GM08714 (cell line): ENCODE measurements at regions not wholly inside any gene's neighbourhood (a gene's known extent, or its start where the extent isn't known, plus 50 kb on each side); places are given as distances from the start of the nearest gene placed in this dataset.

Experiments
- H3K4me3 ChIP-seq: fragments of 200-500 bp; sonication (Bioruptor generic); 2 replicates; pipeline ENCODE4 v1.5.1; 2014; ENCODE audit warnings: mild to moderate bottlenecking, low read length, inconsistent platforms
- ZNF274 ChIP-seq: IDR thresholded peaks from 2 replicates; pipeline ENCODE4 v1.6.1; 2012; ENCODE audit warnings: mild to moderate bottlenecking, low read depth, low read length

GRCh38 chr1:87898431-87898830 lies 569.8 kb downstream of the LMO4 start:
- no peak for TF ChIP-seq ZNF274
- H3K4me3 ChIP-seq: no peak overlapping the region

GRCh38 chr1:87899017-87899416 lies 570.3 kb downstream of the LMO4 start:
- TF ChIP-seq ZNF274: no peak
- H3K4me3 ChIP-seq: no peak overlapping the region

GRCh38 chr1:87899746-87900145 lies 571.1 kb downstream of the LMO4 start:
- H3K4me3 ChIP-seq: no peak overlapping the region
- no peak for TF ChIP-seq ZNF274

- H3K4me3 ChIP-seq: no peak overlapping the region
- no peak for TF ChIP-seq ZNF274
Observed at GRCh38 chr1:87902830-87903229, 574.1 kb downstream of the LMO4 start.

GRCh38 chr1:87903242-87903641 lies 574.6 kb downstream of the LMO4 start:
- no peak for TF ChIP-seq ZNF274
- no peak overlapping the region for H3K4me3 ChIP-seq

GRCh38 chr1:87904651-87905050 lies 576.0 kb downstream of the LMO4 start:
- no peak overlapping the region for H3K4me3 ChIP-seq
- TF ChIP-seq ZNF274: no peak

GRCh38 chr1:87905651-87906050 lies 577.0 kb downstream of the LMO4 start:
- H3K4me3 ChIP-seq: no peak overlapping the region
- no peak for TF ChIP-seq ZNF274

GRCh38 chr1:87906078-87906477 lies 577.4 kb downstream of the LMO4 start:
- TF ChIP-seq ZNF274: no peak
- no peak overlapping the region for H3K4me3 ChIP-seq

- TF ChIP-seq ZNF274: no peak
- H3K4me3 ChIP-seq: no peak overlapping the region
Observed at GRCh38 chr1:87913361-87913760, 584.7 kb downstream of the LMO4 start.

- no peak for TF ChIP-seq ZNF274
- H3K4me3 ChIP-seq: no peak overlapping the region
Observed at GRCh38 chr1:87914396-87914795, 585.7 kb downstream of the LMO4 start.

- TF ChIP-seq ZNF274: no peak
Observed at GRCh38 chr1:87915771-87916170, 587.1 kb downstream of the LMO4 start.

GRCh38 chr1:87916965-87917364 lies 588.3 kb downstream of the LMO4 start:
- no peak overlapping the region for H3K4me3 ChIP-seq
- no peak for TF ChIP-seq ZNF274

More at GRCh38 chr1:87915771-87916170, 587.1 kb downstream of the LMO4 start:
- H3K4me3 ChIP-seq: no peak overlapping the region

- no peak for TF ChIP-seq ZNF274
- no peak overlapping the region for H3K4me3 ChIP-seq
Observed at GRCh38 chr1:87918398-87918797, 589.7 kb downstream of the LMO4 start.

GRCh38 chr1:87922885-87923284 lies 594.2 kb downstream of the LMO4 start:
- TF ChIP-seq ZNF274: no peak

GRCh38 chr1:87926131-87926830 lies 597.6 kb downstream of the LMO4 start:
- no peak for TF ChIP-seq ZNF274
- no peak overlapping the region for H3K4me3 ChIP-seq

More at GRCh38 chr1:87922885-87923284, 594.2 kb downstream of the LMO4 start:
- H3K4me3 ChIP-seq: no peak overlapping the region

- H3K4me3 ChIP-seq: no peak overlapping the region
Observed at GRCh38 chr1:87926921-87927320, 598.2 kb downstream of the LMO4 start.

More at GRCh38 chr1:87926921-87927320, 598.2 kb downstream of the LMO4 start:
- no peak for TF ChIP-seq ZNF274
